Glutamatergic neuron (in vitro differentiated cells): ENCODE measurements at regions not wholly inside any gene's neighbourhood (a gene's known extent, or its start where the extent isn't known, plus 50 kb on each side); places are given as distances from the start of the nearest gene placed in this dataset.

Experiments
- DNase-seq: peaks from one replicate; pipeline ENCODE4 v3.0.0; 2022
- H3K27ac Mint-ChIP-seq: one replicate; pipeline ENCODE4 v1.8.0; 2020; ENCODE audit warnings: mild to moderate bottlenecking, mixed read lengths, inconsistent platforms; ENCODE audit not compliant: unreplicated experiment
- H3K27me3 Mint-ChIP-seq: one replicate; pipeline ENCODE4 v1.8.0; 2020; ENCODE audit warnings: mild to moderate bottlenecking, moderate library complexity, mixed read lengths, inconsistent platforms; ENCODE audit not compliant: unreplicated experiment
- H3K36me3 Mint-ChIP-seq: one replicate; pipeline ENCODE4 v1.8.0; 2020; ENCODE audit warnings: mild to moderate bottlenecking, mixed read lengths, inconsistent platforms; ENCODE audit not compliant: unreplicated experiment
- H3K4me1 Mint-ChIP-seq: one replicate; pipeline ENCODE4 v1.8.0; 2020; ENCODE audit warnings: mild to moderate bottlenecking, low read depth, mixed read lengths, inconsistent platforms; ENCODE audit not compliant: unreplicated experiment
- H3K4me3 Mint-ChIP-seq: one replicate; pipeline ENCODE4 v1.8.0; 2020; ENCODE audit warnings: mild to moderate bottlenecking, mixed read lengths, inconsistent platforms; ENCODE audit not compliant: unreplicated experiment
- H3K9me3 Mint-ChIP-seq: one replicate; pipeline ENCODE4 v1.8.0; 2020; ENCODE audit warnings: mild to moderate bottlenecking, moderate library complexity, mixed read lengths, inconsistent platforms; ENCODE audit not compliant: unreplicated experiment
- TF ChIP-seq, protein P1 (sequence below): fragments of 200-600 bp; sonication (generic); IDR thresholded peaks from one replicate; pipeline ENCODE4 v1.5.0; 2021; ENCODE audit not compliant: partially characterized antibody, unreplicated experiment

DNA sequence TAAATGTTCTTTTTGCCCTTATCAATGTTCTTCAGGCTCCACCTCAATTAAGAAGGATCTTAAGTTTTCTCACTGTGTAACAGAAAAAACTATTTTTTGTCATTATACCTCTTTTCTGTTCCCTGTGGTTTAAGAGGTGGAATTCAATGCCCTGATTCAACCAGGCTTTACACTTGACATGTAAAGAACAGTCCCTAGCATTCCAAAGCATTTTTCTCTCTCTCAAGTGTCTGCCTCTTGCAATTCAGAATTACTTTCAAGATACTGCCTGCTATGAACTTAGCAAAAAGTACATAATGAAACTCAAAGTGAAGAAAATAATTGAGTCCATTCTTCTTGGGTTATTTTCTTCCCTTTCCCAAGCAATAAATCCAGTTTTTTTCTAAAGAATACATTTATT is 160.6 kb upstream of the NOL4 start:
- no peaks in the 10 kb centered on the region for H3K36me3 Mint-ChIP-seq

DNA sequence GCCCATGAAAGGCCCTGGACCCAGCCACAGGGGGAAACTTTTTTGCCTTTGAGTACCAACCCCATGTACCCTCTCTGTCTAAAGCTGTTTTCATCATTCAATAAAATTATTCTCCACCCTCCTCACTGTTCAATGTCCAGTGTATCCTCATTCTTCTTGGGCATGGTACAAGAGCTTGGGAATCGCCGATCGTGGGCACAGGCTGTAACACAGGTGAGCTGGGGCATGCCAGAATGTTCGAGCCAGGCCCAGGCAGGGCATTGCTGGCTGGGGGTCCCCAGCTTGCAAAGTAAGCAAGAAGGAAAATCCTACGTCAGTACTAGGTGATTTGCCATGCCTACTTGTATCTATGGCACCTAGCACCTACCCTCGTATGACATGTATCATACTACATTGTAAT is 162.1 kb upstream of the NOL4 start:
- Mint-ChIP-seq H3K27ac (no peak overlapping the region), H3K4me1 (no peaks in the 10 kb centered on the region), H3K36me3 (no peaks in the 10 kb centered on the region), H3K4me3 (no peak overlapping the region), H3K9me3 (no peaks in the 10 kb centered on the region), H3K27me3 (no peaks in the 10 kb centered on the region)
- TF ChIP-seq, protein P1, sequence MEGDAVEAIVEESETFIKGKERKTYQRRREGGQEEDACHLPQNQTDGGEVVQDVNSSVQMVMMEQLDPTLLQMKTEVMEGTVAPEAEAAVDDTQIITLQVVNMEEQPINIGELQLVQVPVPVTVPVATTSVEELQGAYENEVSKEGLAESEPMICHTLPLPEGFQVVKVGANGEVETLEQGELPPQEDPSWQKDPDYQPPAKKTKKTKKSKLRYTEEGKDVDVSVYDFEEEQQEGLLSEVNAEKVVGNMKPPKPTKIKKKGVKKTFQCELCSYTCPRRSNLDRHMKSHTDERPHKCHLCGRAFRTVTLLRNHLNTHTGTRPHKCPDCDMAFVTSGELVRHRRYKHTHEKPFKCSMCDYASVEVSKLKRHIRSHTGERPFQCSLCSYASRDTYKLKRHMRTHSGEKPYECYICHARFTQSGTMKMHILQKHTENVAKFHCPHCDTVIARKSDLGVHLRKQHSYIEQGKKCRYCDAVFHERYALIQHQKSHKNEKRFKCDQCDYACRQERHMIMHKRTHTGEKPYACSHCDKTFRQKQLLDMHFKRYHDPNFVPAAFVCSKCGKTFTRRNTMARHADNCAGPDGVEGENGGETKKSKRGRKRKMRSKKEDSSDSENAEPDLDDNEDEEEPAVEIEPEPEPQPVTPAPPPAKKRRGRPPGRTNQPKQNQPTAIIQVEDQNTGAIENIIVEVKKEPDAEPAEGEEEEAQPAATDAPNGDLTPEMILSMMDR: no peak
- no peak for DNase-seq

More for the DNA sequence above, 160.6 kb upstream of the NOL4 start:
- H3K9me3 Mint-ChIP-seq: no peaks in the 10 kb centered on the region
- H3K4me3 Mint-ChIP-seq: no peak overlapping the region
- no peak overlapping the region for H3K27ac Mint-ChIP-seq
- no peak for DNase-seq
- TF ChIP-seq, protein P1: no peak
- no peaks in the 10 kb centered on the region for H3K4me1 Mint-ChIP-seq
- H3K27me3 Mint-ChIP-seq: peaks cover 2% of the 10 kb centered on the region

DNA sequence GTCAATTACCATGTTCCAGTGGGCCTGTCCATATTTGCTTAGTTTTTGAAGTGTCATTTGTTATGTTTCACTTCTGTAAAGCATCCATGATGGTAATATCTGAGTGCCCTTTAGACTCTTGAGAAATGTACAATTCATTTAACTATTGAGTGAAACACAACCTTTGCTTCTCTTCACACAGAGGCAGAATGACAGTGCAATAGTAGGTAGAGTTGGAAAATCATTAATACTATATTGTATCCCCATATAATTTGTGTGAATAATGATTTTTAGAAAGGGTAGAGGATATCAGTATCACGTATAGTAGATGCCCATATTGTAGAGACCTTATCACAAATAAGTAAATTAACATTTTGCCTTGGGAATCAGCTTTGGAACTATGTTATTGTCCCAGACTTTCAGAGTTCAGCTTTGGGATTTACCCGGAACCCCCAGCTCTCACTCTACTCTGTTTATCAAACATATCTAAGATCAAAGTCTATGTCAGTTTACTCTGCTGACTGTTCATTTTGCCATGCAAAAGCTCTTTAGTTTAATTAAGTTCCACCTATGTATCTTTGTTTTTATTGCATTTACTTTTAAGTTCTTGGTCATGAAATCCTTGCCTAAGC is 172.7 kb upstream of the NOL4 start:
- Mint-ChIP-seq H3K36me3 (no peaks in the 10 kb centered on the region), H3K4me3 (no peak overlapping the region), H3K27me3 (no peaks in the 10 kb centered on the region), H3K4me1 (no peaks in the 10 kb centered on the region), H3K9me3 (no peaks in the 10 kb centered on the region), H3K27ac (no peak overlapping the region)
- TF ChIP-seq, protein P1: no peak
- no peak for DNase-seq

DNA sequence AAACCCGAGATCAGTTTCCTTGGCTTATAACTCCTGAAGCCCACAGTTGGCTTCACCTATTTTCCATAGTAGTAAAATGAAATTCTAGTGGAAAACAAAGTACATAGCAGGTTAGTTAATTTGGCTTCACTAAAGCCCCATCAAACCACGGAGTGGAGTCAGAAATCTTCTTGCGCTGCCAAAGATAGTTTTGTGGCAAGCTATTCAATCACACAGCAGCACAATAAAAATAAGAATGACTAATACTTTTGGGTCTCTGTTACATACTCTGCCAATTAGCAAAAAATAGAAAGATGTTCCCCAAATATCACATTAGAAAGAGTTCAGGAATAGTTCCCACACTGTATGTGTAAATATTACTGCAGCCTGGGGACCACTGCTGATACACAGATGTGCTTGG is 175.2 kb upstream of the NOL4 start:
- H3K9me3 Mint-ChIP-seq: no peaks in the 10 kb centered on the region
- no peak overlapping the region for H3K27ac Mint-ChIP-seq
- DNase-seq: no peak
- H3K4me1 Mint-ChIP-seq: no peaks in the 10 kb centered on the region
- H3K27me3 Mint-ChIP-seq: no peaks in the 10 kb centered on the region
- TF ChIP-seq, protein P1: no peak
- no peak overlapping the region for H3K4me3 Mint-ChIP-seq
- H3K36me3 Mint-ChIP-seq: no peaks in the 10 kb centered on the region

DNA sequence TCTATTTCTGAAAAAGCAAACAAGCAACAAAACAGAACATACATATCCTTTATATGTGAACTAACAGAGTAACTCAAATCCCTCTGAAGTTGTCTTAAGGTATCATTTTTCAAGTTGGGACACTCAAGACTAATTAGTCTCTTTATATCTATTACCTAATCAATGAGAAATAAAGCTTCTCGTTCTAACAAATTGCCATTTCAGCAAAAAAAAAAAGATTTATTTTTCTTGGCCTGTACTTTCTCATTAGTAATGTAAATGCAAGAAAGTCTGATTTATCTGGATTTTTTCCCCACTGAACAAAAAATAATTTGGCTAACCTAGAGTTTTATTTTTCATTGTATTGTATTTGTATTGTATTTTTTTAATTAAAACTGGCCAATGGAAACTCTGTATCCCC is 176.1 kb upstream of the NOL4 start:
- Mint-ChIP-seq H3K4me3 (no peak overlapping the region), H3K27ac (no peak overlapping the region), H3K4me1 (no peaks in the 10 kb centered on the region), H3K36me3 (no peaks in the 10 kb centered on the region), H3K9me3 (no peaks in the 10 kb centered on the region), H3K27me3 (no peaks in the 10 kb centered on the region)
- TF ChIP-seq, protein P1: no peak
- DNase-seq: no peak
